ENCODE measurements at regions not wholly inside any gene's neighbourhood (a gene's known extent, or its start where the extent isn't known, plus 50 kb on each side); places are given as distances from the start of the nearest gene placed in this dataset.
"Not testable (repeated sequence)": the region's sequence is repeated elsewhere in the genome, so short reads cannot be mapped to it uniquely, and the experiment has no call there.

DNA sequence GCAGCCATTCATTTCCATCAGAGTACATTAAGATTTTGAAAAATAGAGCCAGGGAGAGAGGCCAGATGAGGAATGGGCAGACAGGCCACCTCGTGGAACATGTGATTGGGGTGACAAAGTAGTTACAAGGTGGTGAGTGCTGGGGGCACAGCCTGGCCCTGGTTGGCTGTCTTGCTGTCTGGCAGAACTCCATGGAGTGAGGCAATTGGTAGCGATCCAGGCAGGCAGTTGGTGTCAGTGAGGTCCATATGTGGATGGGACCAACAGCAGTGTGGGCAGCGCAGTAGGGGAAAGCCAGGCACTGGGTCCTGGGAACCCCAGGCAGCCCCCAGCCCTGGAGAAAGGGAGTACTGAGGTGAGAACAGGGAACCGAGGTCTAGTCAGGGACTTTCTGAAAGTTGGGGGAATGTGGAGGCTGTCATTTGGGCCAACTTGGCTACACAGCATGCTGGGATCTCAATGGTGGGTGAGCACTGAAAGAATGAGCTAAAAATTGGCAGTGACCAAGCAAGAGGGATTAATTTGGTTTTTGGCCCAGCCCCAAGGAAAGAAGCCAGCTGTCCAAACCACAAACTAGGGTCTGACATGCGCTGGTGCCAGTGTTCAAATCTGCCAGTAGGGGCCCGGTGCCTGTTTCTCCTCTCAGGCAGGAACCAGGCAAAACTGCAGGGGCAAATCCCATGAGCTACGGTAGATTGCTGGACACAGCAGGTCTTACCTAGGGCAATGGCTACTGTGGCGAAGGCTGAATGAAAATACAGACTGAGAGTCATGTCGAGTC lies 61.4 kb upstream of the E2F3 start:
- intact Hi-C loops (cut with DNase I): no loop called here
- no peak overlapping the region for H3K4me3 ChIP-seq
- no peaks in the 10 kb centered on the region for H3K36me3 ChIP-seq
- no peak overlapping the region for H3K27ac ChIP-seq (replicated peaks in 1 of 4)
- no peak for DNase-seq (ENCODE audit: extremely low spot score)
- TF ChIP-seq EP300 (IDR thresholded peaks at IDR 0.05) (no peak), POLR2AphosphoS5 (IDR thresholded peaks at IDR 0.05) (no peak), POLR2A (IDR thresholded peaks at IDR 0.05; ENCODE audit: low read depth) (no peak)
- TF ChIP-seq, protein P1, sequence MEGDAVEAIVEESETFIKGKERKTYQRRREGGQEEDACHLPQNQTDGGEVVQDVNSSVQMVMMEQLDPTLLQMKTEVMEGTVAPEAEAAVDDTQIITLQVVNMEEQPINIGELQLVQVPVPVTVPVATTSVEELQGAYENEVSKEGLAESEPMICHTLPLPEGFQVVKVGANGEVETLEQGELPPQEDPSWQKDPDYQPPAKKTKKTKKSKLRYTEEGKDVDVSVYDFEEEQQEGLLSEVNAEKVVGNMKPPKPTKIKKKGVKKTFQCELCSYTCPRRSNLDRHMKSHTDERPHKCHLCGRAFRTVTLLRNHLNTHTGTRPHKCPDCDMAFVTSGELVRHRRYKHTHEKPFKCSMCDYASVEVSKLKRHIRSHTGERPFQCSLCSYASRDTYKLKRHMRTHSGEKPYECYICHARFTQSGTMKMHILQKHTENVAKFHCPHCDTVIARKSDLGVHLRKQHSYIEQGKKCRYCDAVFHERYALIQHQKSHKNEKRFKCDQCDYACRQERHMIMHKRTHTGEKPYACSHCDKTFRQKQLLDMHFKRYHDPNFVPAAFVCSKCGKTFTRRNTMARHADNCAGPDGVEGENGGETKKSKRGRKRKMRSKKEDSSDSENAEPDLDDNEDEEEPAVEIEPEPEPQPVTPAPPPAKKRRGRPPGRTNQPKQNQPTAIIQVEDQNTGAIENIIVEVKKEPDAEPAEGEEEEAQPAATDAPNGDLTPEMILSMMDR (IDR thresholded peaks at IDR 0.05): no peak
- WGBS: 85% methylated on average over 9 of the region's 9 CpGs
- no peaks in the 10 kb centered on the region for H3K9me3 ChIP-seq
- no peaks in the 10 kb centered on the region for H3K27me3 ChIP-seq
- H3K4me1 ChIP-seq: no peaks in the 10 kb centered on the region

DNA sequence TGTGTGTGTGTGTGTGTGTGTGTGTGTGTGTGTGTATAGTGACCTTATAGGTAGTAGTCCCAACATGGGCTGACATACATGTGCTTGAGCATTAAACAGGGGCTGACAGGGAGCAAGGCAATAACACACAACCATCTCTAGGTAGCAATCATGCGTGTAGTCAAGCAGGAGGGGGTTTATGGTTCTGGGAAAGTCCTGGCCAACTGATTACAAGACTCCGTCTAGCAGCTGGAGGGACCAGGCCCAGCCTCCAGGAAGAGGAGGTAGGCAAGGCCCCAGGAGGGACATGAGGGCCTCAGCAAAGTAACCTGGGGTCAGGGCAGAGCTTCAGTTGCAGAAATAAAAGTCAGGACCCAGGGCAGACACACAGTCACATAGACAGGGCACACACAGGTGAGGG lies 60.6 kb upstream of the E2F3 start:
- H3K9me3 ChIP-seq: no peaks in the 10 kb centered on the region
- H3K36me3 ChIP-seq: no peaks in the 10 kb centered on the region
- TF ChIP-seq EP300 (IDR thresholded peaks at IDR 0.05) (no peak), POLR2A (IDR thresholded peaks at IDR 0.05; ENCODE audit: low read depth) (no peak), POLR2AphosphoS5 (IDR thresholded peaks at IDR 0.05) (no peak)
- TF ChIP-seq, protein P1 (IDR thresholded peaks at IDR 0.05): no peak
- H3K4me3 ChIP-seq: no peak overlapping the region
- no peak for DNase-seq (ENCODE audit: extremely low spot score)
- intact Hi-C loops (cut with DNase I): no loop called here
- H3K27me3 ChIP-seq: no peaks in the 10 kb centered on the region
- 90% methylated on average over 2 of the region's 2 CpGs for WGBS
- no peak overlapping the region for H3K27ac ChIP-seq (replicated peaks in 1 of 4)
- H3K4me1 ChIP-seq: no peaks in the 10 kb centered on the region

DNA sequence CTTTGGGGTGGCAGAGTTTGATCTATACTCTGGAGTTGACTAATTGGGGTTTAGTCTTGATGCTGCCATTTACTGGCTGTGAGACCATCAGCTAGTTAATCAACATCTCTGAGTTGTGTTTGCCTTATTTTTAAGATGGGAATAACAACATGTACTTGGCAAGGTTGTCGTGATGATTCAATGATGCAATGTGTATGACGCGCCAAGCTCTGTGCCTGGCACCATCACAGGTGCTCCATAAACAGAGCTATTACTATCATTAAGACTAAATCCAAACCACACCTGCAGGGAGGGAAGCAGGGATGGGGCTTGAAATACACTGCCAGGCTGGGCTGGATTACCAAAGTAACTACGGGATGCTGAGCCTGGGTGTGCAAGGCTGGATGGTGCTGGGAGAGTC lies 60.1 kb upstream of the E2F3 start:
- no peak for DNase-seq (ENCODE audit: extremely low spot score)
- Histone ChIP-seq H3K4me1 (no peaks in the 10 kb centered on the region), H3K4me3 (no peak overlapping the region), H3K27me3 (no peaks in the 10 kb centered on the region), H3K36me3 (no peaks in the 10 kb centered on the region), H3K27ac (replicated peaks in 1 of 4) (no peak overlapping the region), H3K9me3 (no peaks in the 10 kb centered on the region)
- WGBS: 86% methylated on average over 4 of the region's 4 CpGs
- TF ChIP-seq POLR2AphosphoS5 (IDR thresholded peaks at IDR 0.05) (no peak), EP300 (IDR thresholded peaks at IDR 0.05) (no peak), POLR2A (IDR thresholded peaks at IDR 0.05; ENCODE audit: low read depth) (no peak)
- TF ChIP-seq, protein P1 (IDR thresholded peaks at IDR 0.05): no peak
- intact Hi-C loops (cut with DNase I): no loop called here

DNA sequence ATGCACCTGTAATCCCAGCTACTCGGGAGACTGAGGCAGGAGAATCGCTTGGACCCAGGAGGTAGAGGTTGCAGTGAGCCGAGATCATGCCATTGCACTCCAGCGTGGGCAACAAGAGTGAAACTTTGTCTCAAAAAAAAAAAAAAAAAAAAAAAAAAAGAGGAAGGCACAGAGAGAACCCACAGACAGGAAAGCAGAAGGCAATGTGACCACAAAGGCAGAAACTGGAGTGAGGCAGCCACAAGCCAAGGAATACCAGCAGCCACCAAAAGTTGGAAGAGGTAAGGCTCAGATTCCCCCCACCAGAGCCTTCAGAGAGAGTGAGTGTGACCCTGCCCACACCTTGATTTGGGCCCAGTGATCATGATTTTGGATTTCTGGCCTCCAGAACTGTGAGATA lies 54.7 kb upstream of the E2F3 start:
- H3K9me3 ChIP-seq; intact Hi-C loops (cut with DNase I): not testable (repeated sequence)
- 84% methylated on average over 4 of the region's 4 CpGs for WGBS

DNA sequence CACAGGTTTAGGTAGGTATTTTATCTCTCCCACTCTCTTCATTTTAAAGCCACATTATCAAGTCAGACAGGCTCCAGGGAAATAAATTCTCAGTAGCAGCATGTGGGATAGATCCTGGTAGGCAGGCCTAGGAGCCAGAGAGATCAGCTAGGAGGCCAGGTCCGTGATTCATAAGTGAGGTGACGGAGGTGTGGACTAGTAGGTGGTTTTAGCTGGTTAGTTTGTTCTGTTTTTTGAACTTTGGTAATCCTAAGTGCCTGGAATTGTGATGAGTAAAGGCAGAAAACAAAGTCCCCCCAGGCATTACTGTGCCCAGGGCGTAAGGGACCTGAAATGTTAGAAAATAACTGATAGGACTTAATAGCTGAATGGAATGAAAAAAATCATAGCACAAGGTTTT lies 53.6 kb upstream of the E2F3 start:
- Histone ChIP-seq H3K36me3 (no peaks in the 10 kb centered on the region), H3K27ac (replicated peaks in 1 of 4) (no peak overlapping the region), H3K4me1 (no peaks in the 10 kb centered on the region), H3K4me3 (no peak overlapping the region), H3K27me3 (no peaks in the 10 kb centered on the region), H3K9me3 (peaks cover 0 to 10% (median 3%) of the 10 kb centered on the region in 4 donors)
- TF ChIP-seq POLR2AphosphoS5 (IDR thresholded peaks at IDR 0.05) (no peak), POLR2A (IDR thresholded peaks at IDR 0.05; ENCODE audit: low read depth) (no peak), EP300 (IDR thresholded peaks at IDR 0.05) (no peak)
- TF ChIP-seq, protein P1 (IDR thresholded peaks at IDR 0.05): no peak
- intact Hi-C loops (cut with DNase I): no loop called here
- WGBS: 91% methylated on average over 3 of the region's 3 CpGs
- no peak for DNase-seq (ENCODE audit: extremely low spot score)

More for the DNA sequence above, 54.7 kb upstream of the E2F3 start:
- H3K4me3 ChIP-seq; H3K36me3 ChIP-seq; H3K27me3 ChIP-seq; H3K4me1 ChIP-seq; H3K27ac ChIP-seq (replicated peaks in 1 of 4); DNase-seq (ENCODE audit: extremely low spot score): not testable (repeated sequence)

All from esophagus muscularis mucosa (tissue), 4 donors.